Panc1 (cell line): ENCODE measurements at regions not wholly inside any gene's neighbourhood (a gene's known extent, or its start where the extent isn't known, plus 50 kb on each side); places are given as distances from the start of the nearest gene placed in this dataset.

Source experiments
- TCF7L2 ChIP-seq: IDR thresholded peaks from 2 replicates; pipeline ENCODE4 v1.6.1; 2011; ENCODE audit warnings: mild to moderate bottlenecking, low read depth, low read length, inconsistent platforms
- TF ChIP-seq, protein P1 (sequence below): fragments of 450-650 bp; IDR thresholded peaks from 2 replicates; pipeline ENCODE4 v1.5.1; 2017; ENCODE audit warnings: mild to moderate bottlenecking

- TF ChIP-seq, protein P1, sequence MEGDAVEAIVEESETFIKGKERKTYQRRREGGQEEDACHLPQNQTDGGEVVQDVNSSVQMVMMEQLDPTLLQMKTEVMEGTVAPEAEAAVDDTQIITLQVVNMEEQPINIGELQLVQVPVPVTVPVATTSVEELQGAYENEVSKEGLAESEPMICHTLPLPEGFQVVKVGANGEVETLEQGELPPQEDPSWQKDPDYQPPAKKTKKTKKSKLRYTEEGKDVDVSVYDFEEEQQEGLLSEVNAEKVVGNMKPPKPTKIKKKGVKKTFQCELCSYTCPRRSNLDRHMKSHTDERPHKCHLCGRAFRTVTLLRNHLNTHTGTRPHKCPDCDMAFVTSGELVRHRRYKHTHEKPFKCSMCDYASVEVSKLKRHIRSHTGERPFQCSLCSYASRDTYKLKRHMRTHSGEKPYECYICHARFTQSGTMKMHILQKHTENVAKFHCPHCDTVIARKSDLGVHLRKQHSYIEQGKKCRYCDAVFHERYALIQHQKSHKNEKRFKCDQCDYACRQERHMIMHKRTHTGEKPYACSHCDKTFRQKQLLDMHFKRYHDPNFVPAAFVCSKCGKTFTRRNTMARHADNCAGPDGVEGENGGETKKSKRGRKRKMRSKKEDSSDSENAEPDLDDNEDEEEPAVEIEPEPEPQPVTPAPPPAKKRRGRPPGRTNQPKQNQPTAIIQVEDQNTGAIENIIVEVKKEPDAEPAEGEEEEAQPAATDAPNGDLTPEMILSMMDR, result no peak
- TF ChIP-seq TCF7L2, result no peak
Measured at GRCh38 chr20:22407237-22408193, 176.9 kb downstream of the FOXA2 start.
